ENCODE measurements at regions not wholly inside any gene's neighbourhood (a gene's known extent, or its start where the extent isn't known, plus 50 kb on each side); places are given as distances from the start of the nearest gene placed in this dataset.

- Histone ChIP-seq H3K4me1 (ENCODE audit: insufficient read depth, low read length, poor library complexity, severe bottlenecking) (no peaks in the 10 kb centered on the region), H3K36me3 (ENCODE audit: insufficient read depth, low read length) (no peaks in the 10 kb centered on the region; the same call in 1 of the 2 replicates), H3K4me3 (ENCODE audit: low read depth, low read length, poor library complexity, severe bottlenecking) (no peak overlapping the region), H3K27ac (ENCODE audit: low read depth, low read length, poor library complexity, severe bottlenecking) (no peak overlapping the region), H3K79me2 (ENCODE audit: insufficient read depth, low read depth, low read length) (no peaks in the 10 kb centered on the region), H3K9me2 (ENCODE audit: insufficient read depth, low read length) (no peaks in the 10 kb centered on the region), H3K4me2 (ENCODE audit: low read length) (no peak overlapping the region), H4K20me1 (ENCODE audit: insufficient read depth, low read length) (no peaks in the 10 kb centered on the region), H2AFZ (ENCODE audit: low read length) (no peak overlapping the region), H3K9me3 (ENCODE audit: low read length) (peaks cover 8% of the 10 kb centered on the region; the same call in 1 of the 2 replicates)
- POLR2A ChIA-PET = interaction anchor here (0.6 to 3.3 kb wide), 7 partner anchors 10 to 1659 kb away, joined by 3 to 36 read pairs (median 5); no protein-coding TSS in a partner anchor
- BruUV-seq (replicated peaks) = no TSS peak
- CTCF ChIA-PET (ENCODE audit: unreplicated experiment) = interaction anchor here (0.6 kb wide), 1 partner anchor 35 kb away, joined by 3 read pairs; no protein-coding TSS in a partner anchor
- TF ChIP-seq EZH2phosphoT487 (IDR thresholded peaks at IDR 0.05; ENCODE audit: borderline replicate concordance, low read depth, low read length) (no peak), CTCF (conservative IDR thresholded peaks at IDR 0.05; ENCODE audit: low read length) (no peak)
- intact Hi-C loops (cut with micrococcal nuclease; ENCODE audit: unreplicated experiment) = no loop called here
- DNase-seq (ENCODE audit: low spot score) = no peak
These were observed 186.6 kb upstream of the PLEKHG7 start for GRCh38 chr12:92516277-92516600.

GRCh38 chr12:92513231-92513730 lies 189.5 kb upstream of the PLEKHG7 start:
- Histone ChIP-seq H3K4me2 (ENCODE audit: low read length) (no peak overlapping the region), H3K9me2 (ENCODE audit: insufficient read depth, low read length) (no peaks in the 10 kb centered on the region), H4K20me1 (ENCODE audit: insufficient read depth, low read length) (no peaks in the 10 kb centered on the region), H3K79me2 (ENCODE audit: insufficient read depth, low read depth, low read length) (no peaks in the 10 kb centered on the region), H3K4me3 (ENCODE audit: low read depth, low read length, poor library complexity, severe bottlenecking) (no peak overlapping the region), H3K9me3 (ENCODE audit: low read length) (peaks cover 17% of the 10 kb centered on the region; the same call in 1 of the 2 replicates), H3K27ac (ENCODE audit: low read depth, low read length, poor library complexity, severe bottlenecking) (no peak overlapping the region), H3K36me3 (ENCODE audit: insufficient read depth, low read length) (no peaks in the 10 kb centered on the region; the same call in 1 of the 2 replicates), H3K4me1 (ENCODE audit: insufficient read depth, low read length, poor library complexity, severe bottlenecking) (no peaks in the 10 kb centered on the region), H2AFZ (ENCODE audit: low read length) (no peak overlapping the region)
- TF ChIP-seq EZH2phosphoT487 (IDR thresholded peaks at IDR 0.05; ENCODE audit: borderline replicate concordance, low read depth, low read length) (no peak), CTCF (conservative IDR thresholded peaks at IDR 0.05; ENCODE audit: low read length) (no peak)
- DNase-seq (ENCODE audit: low spot score) = no peak
- intact Hi-C loops (cut with micrococcal nuclease; ENCODE audit: unreplicated experiment) = no loop called here
- ChIA-PET CTCF (ENCODE audit: unreplicated experiment) (no interaction called here), POLR2A (interaction anchor here (0.7 to 2.5 kb wide), 5 partner anchors 9 to 300 kb away, joined by 3 to 19 read pairs (median 4); no protein-coding TSS in a partner anchor)
- BruUV-seq (replicated peaks) = no TSS peak

GRCh38 chr12:92511786-92512185 lies 191.0 kb upstream of the PLEKHG7 start:
- TF ChIP-seq CTCF (conservative IDR thresholded peaks at IDR 0.05; ENCODE audit: low read length) = no peak
- no peak for TF ChIP-seq EZH2phosphoT487 (IDR thresholded peaks at IDR 0.05; ENCODE audit: borderline replicate concordance, low read depth, low read length)
- CTCF ChIA-PET (ENCODE audit: unreplicated experiment) = interaction anchor here (0.6 kb wide), 1 partner anchor 956 kb away, joined by 3 read pairs; the partner anchor contains the start of gene MRPL42
- H3K9me3 ChIP-seq (ENCODE audit: low read length) = peaks cover 17% of the 10 kb centered on the region; the same call in 1 of the 2 replicates
- peaks cover 1% of the 10 kb centered on the region for H3K4me1 ChIP-seq (ENCODE audit: insufficient read depth, low read length, poor library complexity, severe bottlenecking)
- H3K4me2 ChIP-seq (ENCODE audit: low read length) = no peak overlapping the region
- intact Hi-C loops (cut with micrococcal nuclease; ENCODE audit: unreplicated experiment) = no loop called here
- no peaks in the 10 kb centered on the region for H3K79me2 ChIP-seq (ENCODE audit: insufficient read depth, low read depth, low read length)
- H3K36me3 ChIP-seq (ENCODE audit: insufficient read depth, low read length) = no peaks in the 10 kb centered on the region; the same call in 1 of the 2 replicates
- H4K20me1 ChIP-seq (ENCODE audit: insufficient read depth, low read length) = no peaks in the 10 kb centered on the region
- H3K4me3 ChIP-seq (ENCODE audit: low read depth, low read length, poor library complexity, severe bottlenecking) = no peak overlapping the region
- no peak for DNase-seq (ENCODE audit: low spot score)
- no TSS peak for BruUV-seq (replicated peaks)
- H3K27ac ChIP-seq (ENCODE audit: low read depth, low read length, poor library complexity, severe bottlenecking) = no peak overlapping the region
- no peak overlapping the region for H2AFZ ChIP-seq (ENCODE audit: low read length)
- H3K9me2 ChIP-seq (ENCODE audit: insufficient read depth, low read length) = no peaks in the 10 kb centered on the region
- POLR2A ChIA-PET = interaction anchor here (0.8 to 1.8 kb wide), 4 partner anchors 11 to 523 kb away, joined by 3 to 8 read pairs (median 4); no protein-coding TSS in a partner anchor

Measured in OCI-LY7 (cell line).